Astrocyte (in vitro differentiated cells and primary cell): ENCODE measurements at regions not wholly inside any gene's neighbourhood (a gene's known extent, or its start where the extent isn't known, plus 50 kb on each side); places are given as distances from the start of the nearest gene placed in this dataset.

Experiments
- EZH2 ChIP-seq: IDR thresholded peaks from 2 replicates; pipeline ENCODE4 v1.6.1; 2012; ENCODE audit warnings: mild to moderate bottlenecking, low read length, inconsistent platforms; ENCODE audit not compliant: insufficient read depth
- TF ChIP-seq, protein P1 (sequence below): IDR thresholded peaks from 2 replicates; pipeline ENCODE4 v1.5.1; 2011; ENCODE audit warnings: low read depth, mild to moderate bottlenecking, inconsistent platforms, low read length, moderate library complexity; ENCODE audit not compliant: insufficient read depth

DNA sequence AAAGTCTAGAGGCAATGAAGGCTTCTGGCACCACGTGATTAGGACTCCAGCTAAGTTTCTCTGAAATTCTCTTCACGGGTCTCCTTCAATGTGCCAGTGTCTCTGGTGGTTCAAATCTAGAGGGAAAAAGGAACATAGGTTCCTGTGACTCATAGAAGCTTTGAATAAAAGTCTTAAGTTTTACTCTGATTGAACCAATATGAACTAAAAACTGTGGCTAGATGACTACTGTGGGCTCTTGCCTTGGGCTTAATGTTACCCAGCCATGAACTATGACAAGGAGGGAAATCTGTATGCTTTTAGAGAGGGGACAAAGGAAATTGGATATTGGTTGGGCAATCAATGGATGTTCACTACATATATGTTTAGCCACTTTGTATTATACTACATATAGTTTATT, 49.9 kb upstream of the TEX13D start:
- TF ChIP-seq, protein P1, sequence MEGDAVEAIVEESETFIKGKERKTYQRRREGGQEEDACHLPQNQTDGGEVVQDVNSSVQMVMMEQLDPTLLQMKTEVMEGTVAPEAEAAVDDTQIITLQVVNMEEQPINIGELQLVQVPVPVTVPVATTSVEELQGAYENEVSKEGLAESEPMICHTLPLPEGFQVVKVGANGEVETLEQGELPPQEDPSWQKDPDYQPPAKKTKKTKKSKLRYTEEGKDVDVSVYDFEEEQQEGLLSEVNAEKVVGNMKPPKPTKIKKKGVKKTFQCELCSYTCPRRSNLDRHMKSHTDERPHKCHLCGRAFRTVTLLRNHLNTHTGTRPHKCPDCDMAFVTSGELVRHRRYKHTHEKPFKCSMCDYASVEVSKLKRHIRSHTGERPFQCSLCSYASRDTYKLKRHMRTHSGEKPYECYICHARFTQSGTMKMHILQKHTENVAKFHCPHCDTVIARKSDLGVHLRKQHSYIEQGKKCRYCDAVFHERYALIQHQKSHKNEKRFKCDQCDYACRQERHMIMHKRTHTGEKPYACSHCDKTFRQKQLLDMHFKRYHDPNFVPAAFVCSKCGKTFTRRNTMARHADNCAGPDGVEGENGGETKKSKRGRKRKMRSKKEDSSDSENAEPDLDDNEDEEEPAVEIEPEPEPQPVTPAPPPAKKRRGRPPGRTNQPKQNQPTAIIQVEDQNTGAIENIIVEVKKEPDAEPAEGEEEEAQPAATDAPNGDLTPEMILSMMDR, result no peak
- no peak for TF ChIP-seq EZH2
